H54 (cell line): ENCODE measurements at regions not wholly inside any gene's neighbourhood (a gene's known extent, or its start where the extent isn't known, plus 50 kb on each side); places are given as distances from the start of the nearest gene placed in this dataset.
A peak's percentile ranks its signal among the peaks of the same experiment; 100 is the strongest.
"Not testable (repeated sequence)": the region's sequence is repeated elsewhere in the genome, so short reads cannot be mapped to it uniquely, and the experiment has no call there.

ENCODE experiments used
- DNase-seq: peaks from one replicate; pipeline ENCODE4 v3.0.0; 2011; ENCODE audit warnings: low spot score, mixed read lengths; ENCODE audit not compliant: insufficient read length
- FAIRE-seq: peaks from 3 replicates; lab custom pipeline; 2011; peaks lifted over from hg19 to GRCh38; lab: Jason Lieb, UNC
- POLR2A ChIP-seq: IDR thresholded peaks from 2 replicates; pipeline ENCODE4 v1.6.1; 2011; ENCODE audit warnings: low read depth, mild to moderate bottlenecking, low read length

GRCh38 chr2:55124682-55125081 lies 74.4 kb upstream of the RTN4 start:
- DNase-seq, FAIRE-seq: not testable (repeated sequence)

- no peak for FAIRE-seq
- TF ChIP-seq POLR2A: no peak
- DNase-seq: no peak
These were observed 73.6 kb upstream of the RTN4 start for GRCh38 chr2:55123851-55124269.

GRCh38 chr2:55120634-55121359 lies 70.5 kb upstream of the RTN4 start:
- no peak for TF ChIP-seq POLR2A
- FAIRE-seq (peak; percentile 27), DNase-seq (no peak)

- TF ChIP-seq POLR2A: no peak
- FAIRE-seq (no peak), DNase-seq (no peak)
These were observed 69.6 kb upstream of the RTN4 start for GRCh38 chr2:55119711-55120487.

GRCh38 chr2:55118643-55119083 lies 68.4 kb upstream of the RTN4 start:
- DNase-seq (no peak), FAIRE-seq (no peak)
- no peak for TF ChIP-seq POLR2A

- DNase-seq: no peak
- TF ChIP-seq POLR2A: no peak
- no peak for FAIRE-seq
These were observed 66.7 kb upstream of the RTN4 start for GRCh38 chr2:55116966-55117365.

- TF ChIP-seq POLR2A: no peak
- FAIRE-seq: no peak
These were observed 66.3 kb upstream of the RTN4 start for GRCh38 chr2:55116598-55116964.

GRCh38 chr2:55115761-55116597 lies 65.7 kb upstream of the RTN4 start:
- FAIRE-seq: peak; percentile 60
- TF ChIP-seq POLR2A: no peak
- no peak for DNase-seq

More at GRCh38 chr2:55116598-55116964, 66.3 kb upstream of the RTN4 start:
- DNase-seq: no peak

GRCh38 chr2:55114597-55114996 lies 64.3 kb upstream of the RTN4 start:
- no peak for FAIRE-seq
- no peak for TF ChIP-seq POLR2A
- no peak for DNase-seq

GRCh38 chr2:55114082-55114481 lies 63.8 kb upstream of the RTN4 start:
- no peak for DNase-seq

GRCh38 chr2:55112229-55113031 lies 62.2 kb upstream of the RTN4 start:
- TF ChIP-seq POLR2A: no peak
- DNase-seq: no peak
- FAIRE-seq: no peak

More at GRCh38 chr2:55114082-55114481, 63.8 kb upstream of the RTN4 start:
- no peak for TF ChIP-seq POLR2A
- no peak for FAIRE-seq

GRCh38 chr2:55111570-55112228 lies 61.4 kb upstream of the RTN4 start:
- 0 out of 2 replicates have a peak, but pooled peaks have one; percentile 11 for TF ChIP-seq POLR2A
- DNase-seq (peak; percentile 56), FAIRE-seq (peak; percentile 92)

GRCh38 chr2:55111230-55111569 lies 60.9 kb upstream of the RTN4 start:
- FAIRE-seq (no peak), DNase-seq (no peak)
- no peak for TF ChIP-seq POLR2A
